KG1 (cell line): ENCODE measurements at regions not wholly inside any gene's neighbourhood (a gene's known extent, or its start where the extent isn't known, plus 50 kb on each side); places are given as distances from the start of the nearest gene placed in this dataset.

Source experiments
- DNase-seq: peaks from one replicate; lab custom pipeline; 2025; lab: John Stamatoyannopoulos, UW

GRCh38 chr9:108150736-108151586 is 661.4 kb upstream of the KLF4 start:
- no peak for DNase-seq

GRCh38 chr9:108149326-108149725 is 659.8 kb upstream of the KLF4 start:
- DNase-seq, result no peak

GRCh38 chr9:108142504-108143201 is 653.1 kb upstream of the KLF4 start:
- DNase-seq, result no peak

DNA sequence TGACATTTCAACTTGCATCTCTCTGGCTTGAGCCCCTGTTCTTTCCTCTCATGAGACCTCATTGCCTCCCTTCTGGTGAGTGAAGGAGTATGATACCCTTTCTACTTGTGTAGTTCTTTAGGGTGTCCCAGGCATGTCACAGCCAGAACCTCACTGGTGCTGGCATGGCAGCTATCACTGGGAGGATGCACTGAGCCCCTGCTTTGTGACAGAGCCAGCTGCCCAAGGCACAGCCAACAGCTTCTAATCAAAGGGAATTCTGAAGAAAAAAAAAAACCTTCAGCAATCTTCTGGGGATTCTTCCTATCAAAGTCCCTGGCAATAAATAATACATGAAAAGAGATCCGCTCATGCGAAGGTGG is 652.6 kb upstream of the KLF4 start:
- DNase-seq, result no peak

DNA sequence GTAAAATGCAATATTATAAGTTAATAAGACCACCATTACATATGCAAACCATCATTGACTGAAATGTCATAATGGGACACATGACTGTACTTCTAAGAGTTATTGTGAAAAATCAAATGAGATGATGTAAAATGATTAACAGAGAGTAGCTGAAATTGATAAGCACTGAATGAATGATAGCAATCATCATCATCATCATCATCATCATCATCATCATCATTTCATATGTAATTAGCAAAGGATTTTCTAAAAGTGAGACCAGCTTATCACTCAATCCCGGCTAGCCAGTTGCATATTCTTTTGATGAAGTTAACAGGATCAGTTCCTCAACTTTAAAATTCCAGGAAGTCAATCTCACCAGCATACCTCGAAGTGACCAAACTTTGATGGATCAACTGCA is 650.3 kb upstream of the KLF4 start:
- no peak for DNase-seq

DNA sequence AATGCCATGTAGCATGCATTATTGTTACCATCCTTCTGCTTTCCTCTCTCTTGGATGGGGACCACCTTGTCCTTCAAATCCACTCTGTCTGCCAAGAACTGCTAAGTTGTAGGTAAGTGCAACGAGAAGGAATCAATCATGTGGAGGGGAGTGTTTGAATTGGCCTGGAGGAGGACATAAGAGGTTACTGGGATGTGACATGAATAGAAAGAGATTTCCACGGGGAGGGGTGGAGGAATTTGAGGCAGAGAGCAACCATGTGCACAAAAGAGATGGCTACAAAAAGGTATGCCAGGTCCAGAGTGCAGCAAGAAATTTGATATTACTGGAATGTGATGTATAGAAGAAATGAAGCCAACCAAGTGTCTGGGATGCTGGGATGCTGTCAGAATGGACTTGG is 648.9 kb upstream of the KLF4 start:
- DNase-seq, result no peak

GRCh38 chr9:108136656-108137055 is 647.1 kb upstream of the KLF4 start:
- DNase-seq, result no peak

- DNase-seq, result no peak
These were observed 645.0 kb upstream of the KLF4 start for GRCh38 chr9:108134486-108135128.

- no peak for DNase-seq
These were observed 644.1 kb upstream of the KLF4 start for GRCh38 chr9:108133680-108134079.

DNA sequence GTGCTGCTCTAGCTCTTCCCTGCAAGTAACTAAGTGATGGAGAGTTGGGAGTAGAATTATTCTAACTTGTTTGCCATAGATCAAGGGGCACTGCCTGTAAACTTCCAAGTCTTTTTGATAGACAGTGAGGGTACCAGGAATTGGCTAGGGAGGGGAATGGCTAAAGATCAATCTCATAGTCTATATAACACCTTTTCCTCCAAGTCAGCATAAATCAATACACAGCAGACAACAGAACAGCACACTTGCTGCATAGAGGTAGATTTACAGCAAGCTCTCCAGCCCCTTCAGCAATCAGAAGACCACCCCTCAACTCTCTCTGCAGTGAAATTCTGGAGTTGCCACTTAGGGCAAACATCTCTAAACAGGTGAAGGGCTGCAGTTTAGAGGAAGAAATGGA is 643.5 kb upstream of the KLF4 start:
- no peak for DNase-seq

- no peak for DNase-seq
These were observed 641.3 kb upstream of the KLF4 start for GRCh38 chr9:108130905-108131304.

GRCh38 chr9:108125625-108126024 is 636.1 kb upstream of the KLF4 start:
- no peak for DNase-seq

DNA sequence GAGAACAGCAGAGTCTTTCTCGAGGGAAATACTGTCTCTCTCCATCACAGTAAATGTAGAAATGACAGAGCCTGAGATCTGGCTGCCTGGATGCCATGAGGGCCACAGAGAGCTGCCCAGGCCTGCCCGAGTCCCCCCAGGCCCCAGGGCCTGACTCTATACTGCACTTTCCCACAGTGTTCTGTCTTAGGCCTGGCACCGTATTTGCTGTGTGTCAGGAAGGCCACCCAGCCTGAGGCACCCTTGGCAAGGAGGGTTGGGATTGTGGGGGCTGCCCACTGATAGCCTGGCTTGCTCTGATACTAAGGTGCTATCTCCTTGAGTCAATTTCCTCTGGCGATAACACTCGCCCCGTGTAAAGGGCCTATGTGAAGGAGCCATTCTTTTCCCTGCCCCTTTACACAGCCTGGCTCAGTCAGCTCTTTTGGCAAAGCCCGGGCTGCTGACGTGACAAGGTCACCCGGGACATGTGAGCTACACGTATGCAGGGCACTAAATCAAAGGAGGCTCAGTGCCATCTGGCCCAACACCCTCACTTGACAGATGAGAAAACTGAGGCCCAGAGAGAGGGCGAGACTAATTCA is 630.1 kb upstream of the KLF4 start:
- DNase-seq, result no peak

GRCh38 chr9:108117795-108118194 is 628.2 kb upstream of the KLF4 start:
- no peak for DNase-seq

- DNase-seq, result no peak
These were observed 627.7 kb upstream of the KLF4 start for GRCh38 chr9:108117306-108117705.

DNA sequence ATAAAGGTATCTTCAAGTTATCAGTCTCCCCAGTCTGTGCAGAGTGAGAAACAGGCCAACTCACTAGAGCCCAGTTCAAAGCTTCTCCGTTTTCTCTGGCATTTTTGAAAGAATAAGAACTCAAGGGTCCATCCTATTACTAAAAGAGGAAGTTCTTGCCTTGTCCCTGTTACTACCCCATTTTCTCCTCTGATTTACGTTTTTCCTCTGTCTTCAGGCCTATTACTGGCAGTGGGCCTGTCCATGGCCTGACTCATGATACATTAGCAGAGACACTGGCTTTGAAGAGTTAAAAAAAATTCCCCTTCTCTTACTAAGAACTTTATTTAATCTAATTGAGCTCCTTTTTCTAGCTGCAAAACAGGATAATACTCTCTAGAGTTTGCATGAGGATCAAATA is 624.0 kb upstream of the KLF4 start:
- no peak for DNase-seq

DNA sequence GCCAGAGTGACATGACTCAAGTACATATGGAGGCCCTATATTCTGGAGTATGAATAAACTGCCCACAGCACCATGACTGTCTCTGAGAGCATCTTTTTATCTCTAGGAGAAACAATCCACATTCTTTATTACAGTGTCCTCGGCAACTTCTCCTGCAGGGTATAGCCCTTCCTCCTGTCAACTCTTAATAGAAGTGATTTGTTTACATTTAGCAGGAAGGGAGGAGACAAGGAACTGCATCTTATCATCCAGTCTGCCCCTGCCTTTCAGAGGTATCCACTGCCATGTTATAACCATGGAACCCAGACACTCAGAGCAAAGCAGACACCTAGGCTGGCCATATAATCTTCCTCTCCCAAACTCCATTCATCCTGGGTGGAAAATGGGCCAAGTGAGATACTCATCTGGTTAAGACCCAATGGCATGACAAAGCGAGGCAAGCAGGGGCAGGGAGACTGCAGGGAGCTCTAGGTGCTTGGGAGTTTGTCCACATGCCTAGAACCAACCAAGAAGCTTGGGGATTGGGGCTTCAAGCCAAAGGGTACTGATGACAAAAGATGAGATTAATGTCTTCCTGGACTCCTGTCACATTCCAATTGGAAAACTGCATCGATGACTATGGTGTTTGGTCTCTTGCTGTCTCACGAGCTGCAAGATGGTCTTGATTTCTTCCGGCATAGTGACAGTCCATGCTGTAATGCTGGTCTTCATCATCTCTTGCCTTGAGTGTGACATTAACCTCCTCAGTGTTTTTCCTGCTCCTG is 620.5 kb upstream of the KLF4 start:
- no peak for DNase-seq

DNA sequence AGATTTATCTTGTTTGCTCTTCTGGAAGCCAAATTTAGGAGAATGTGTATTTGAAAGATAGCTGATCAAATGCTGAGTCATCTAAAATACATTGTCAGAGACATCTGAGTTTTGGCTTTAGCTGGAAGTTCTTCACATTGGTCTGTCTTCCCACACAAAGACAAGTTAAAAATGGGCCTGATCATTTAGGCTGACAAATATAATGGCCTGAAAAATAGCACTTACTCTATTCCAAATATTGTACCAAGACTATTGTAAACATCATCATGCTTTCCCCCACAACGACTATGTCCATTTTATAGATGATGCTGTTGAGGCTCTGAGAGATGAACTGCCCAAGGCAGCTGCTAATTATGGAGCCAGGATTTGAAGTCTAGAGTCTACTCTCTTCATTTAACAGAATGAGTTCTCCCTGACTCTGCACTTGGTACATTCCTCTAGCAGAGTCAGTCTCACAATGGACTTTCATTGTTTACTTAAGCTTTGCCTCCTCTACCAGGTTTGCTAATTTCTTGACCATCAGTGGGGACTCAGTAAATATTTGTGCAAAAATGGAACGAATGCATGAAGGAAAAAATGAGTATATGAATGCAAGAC is 619.4 kb upstream of the KLF4 start:
- DNase-seq, result no peak

DNA sequence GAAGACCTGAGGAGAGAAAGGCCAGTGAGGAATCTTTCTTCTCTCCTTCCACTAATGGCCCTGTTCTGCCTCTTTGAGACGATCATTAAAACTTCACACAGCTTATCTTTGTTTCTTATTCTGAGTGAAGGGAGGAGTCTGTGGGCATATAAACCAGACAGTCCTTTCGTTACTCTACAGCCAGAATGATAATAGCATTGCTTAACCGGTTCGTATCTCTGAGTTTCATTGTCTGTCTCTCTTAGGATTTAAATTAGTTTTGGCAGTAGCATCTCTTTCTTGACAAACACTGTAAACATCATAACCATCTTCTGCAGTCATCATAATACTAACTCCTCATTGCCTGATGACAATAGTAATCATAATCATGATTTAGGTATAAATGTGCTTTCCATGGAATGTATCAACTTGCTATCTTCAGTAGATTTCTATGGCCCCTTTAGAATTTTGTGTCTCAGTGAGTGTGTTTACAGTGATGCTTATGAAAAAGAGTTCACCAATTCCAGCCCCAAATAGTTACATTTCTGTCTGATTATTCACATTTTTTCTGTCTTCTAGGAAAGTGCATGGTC is 618.8 kb upstream of the KLF4 start:
- no peak for DNase-seq

- no peak for DNase-seq
These were observed 616.3 kb upstream of the KLF4 start for GRCh38 chr9:108105885-108106284.

DNA sequence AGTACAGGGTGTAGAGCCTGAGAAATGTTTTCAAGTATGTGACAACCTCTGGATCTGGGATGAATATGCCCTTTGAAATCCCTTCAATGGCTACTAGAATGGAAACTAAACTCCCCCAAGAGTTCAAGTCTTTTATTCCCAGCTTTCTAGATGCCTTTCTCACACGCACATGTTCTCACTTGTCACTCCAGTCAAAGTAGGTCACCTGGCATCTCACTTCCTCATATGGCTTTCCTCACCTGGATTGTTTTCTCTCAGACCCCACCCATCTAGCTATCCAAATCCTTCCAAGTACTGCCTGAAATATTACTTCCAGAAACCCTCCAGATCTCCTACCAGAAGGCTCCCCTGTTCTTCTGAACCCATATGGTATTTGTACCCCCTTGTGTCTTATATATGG is 615.4 kb upstream of the KLF4 start:
- DNase-seq, result no peak
